Common myeloid progenitor, CD34-positive (primary cell): ENCODE measurements at regions not wholly inside any gene's neighbourhood (a gene's known extent, or its start where the extent isn't known, plus 50 kb on each side); places are given as distances from the start of the nearest gene placed in this dataset.

Experiments
- CTCF ChIA-PET: fragments of 350-600 bp; sonication (Branson Sonifier 250); formaldehyde crosslinking; loops from one replicate; lab custom pipeline; 2021; ENCODE audit warnings: antibody characterized with exemption; lab: Charles Lee
- POLR2A ChIA-PET: fragments of 350-600 bp; sonication (Branson Sonifier 250); formaldehyde crosslinking; loops from one replicate; lab custom pipeline; 2021; ENCODE audit warnings: antibody characterized with exemption; lab: Charles Lee
- DNase-seq, 3 donors: peaks; one replicate each; pipeline versions ENCODE4 v3.0.0 to v3.0.0-alpha.2; 2013
- H3K27ac ChIP-seq, 2 experiments: 1 replicate in 1 of 2; 2 replicates in 1 of 2; pipeline ENCODE4 v1.7.0; 2013; ENCODE audit warnings: inconsistent platforms in 2 of 2, low read length in 2 of 2, mild to moderate bottlenecking in 2 of 2, low read depth in 1 of 2, moderate library complexity in 1 of 2; ENCODE audit not compliant: severe bottlenecking in 2 of 2, insufficient read depth in 1 of 2, poor library complexity in 1 of 2
- H3K27me3 ChIP-seq, 5 experiments: replicated peaks in 2 of 5; 1 replicate in 3 of 5; 2 replicates in 2 of 5; pipeline versions ENCODE4 v1.6.1 to v1.7.0; 2013; ENCODE audit warnings: low read length in 4 of 5, mild to moderate bottlenecking in 2 of 5, moderate library complexity in 2 of 5, inconsistent platforms in 1 of 5; ENCODE audit not compliant: insufficient read depth in 5 of 5, control insufficient read depth in 4 of 5
- H3K36me3 ChIP-seq, 4 experiments: 1 replicate in 2 of 4; 2 replicates in 2 of 4; pipeline versions ENCODE4 v1.6.1 to v1.7.0; 2013; ENCODE audit warnings: low read length in 3 of 4, control low read depth in 1 of 4, mild to moderate bottlenecking in 1 of 4; ENCODE audit not compliant: control insufficient read depth in 4 of 4, insufficient read depth in 4 of 4
- H3K4me1 ChIP-seq, 4 experiments: 1 replicate in 3 of 4; 2 replicates in 1 of 4; pipeline versions ENCODE4 v1.6.1 to v1.7.1; 2013; ENCODE audit warnings: low read length in 3 of 4, mild to moderate bottlenecking in 3 of 4, control low read depth in 1 of 4, inconsistent platforms in 1 of 4, moderate library complexity in 1 of 4; ENCODE audit not compliant: control insufficient read depth in 4 of 4, insufficient read depth in 4 of 4; ENCODE audit errors: control extremely low read depth in 1 of 4
- H3K4me3 ChIP-seq, 7 experiments: 1 replicate in 4 of 7; 2 replicates in 3 of 7; pipeline versions ENCODE4 v1.5.1 to v1.7.0; 2013; ENCODE audit warnings: mild to moderate bottlenecking in 7 of 7, low read length in 6 of 7, moderate library complexity in 6 of 7, inconsistent platforms in 2 of 7, low read depth in 2 of 7, control low read depth in 1 of 7; ENCODE audit not compliant: insufficient read depth in 4 of 7, control insufficient read depth in 1 of 7; ENCODE audit errors: extremely low read depth in 1 of 7
- H3K9me3 ChIP-seq, 5 experiments: 1 replicate in 4 of 5; 2 replicates in 1 of 5; pipeline versions ENCODE4 v1.6.1 to v1.7.1; 2013; ENCODE audit warnings: low read length in 4 of 5, mild to moderate bottlenecking in 2 of 5, inconsistent platforms in 1 of 5, low read depth in 1 of 5, moderate library complexity in 1 of 5; ENCODE audit not compliant: control insufficient read depth in 4 of 5, insufficient read depth in 2 of 5; ENCODE audit errors: control extremely low read depth in 1 of 5
- WGBS: methylation state at CpG from one replicate; pipeline ENCODE4 v1.1.5; 2013; ENCODE audit not compliant: insufficient coverage; 5-methylcytosine and 5-hydroxymethylcytosine counted together

GRCh38 chr7:84823530-84823929 is 363.3 kb downstream of the SEMA3D start:
- Histone ChIP-seq H3K4me1 (peaks cover 0 to 15% (median 4%) of the 10 kb centered on the region in 4 experiments), H3K4me3 (no peak overlapping the region), H3K27me3 (no peaks in the 10 kb centered on the region), H3K27ac (no peak overlapping the region), H3K36me3 (no peaks in the 10 kb centered on the region), H3K9me3 (no peaks in the 10 kb centered on the region)
- CTCF ChIA-PET = no interaction called here
- POLR2A ChIA-PET = no interaction called here
- DNase-seq = peak in 2 of 3 donors; percentile 27 to 36
- 17% methylated on average over 1 of the region's 2 CpGs for WGBS

- Histone ChIP-seq H3K27ac (no peak overlapping the region), H3K4me3 (no peak overlapping the region), H3K4me1 (peaks cover 0 to 15% (median 4%) of the 10 kb centered on the region in 4 experiments), H3K27me3 (no peaks in the 10 kb centered on the region), H3K9me3 (no peaks in the 10 kb centered on the region), H3K36me3 (no peaks in the 10 kb centered on the region)
- POLR2A ChIA-PET = no interaction called here
- 96% methylated on average over 4 of the region's 6 CpGs for WGBS
- CTCF ChIA-PET = no interaction called here
- peak in 1 of 3 donors; percentile 29 for DNase-seq
Observed at GRCh38 chr7:84822941-84823510, 363.8 kb downstream of the SEMA3D start.

- Histone ChIP-seq H3K4me1 (peaks cover 0 to 15% (median 4%) of the 10 kb centered on the region in 4 experiments), H3K4me3 (no peak overlapping the region), H3K27ac (peak overlapping the region in 1 of 2 experiments; percentile 8), H3K9me3 (no peaks in the 10 kb centered on the region), H3K36me3 (no peaks in the 10 kb centered on the region), H3K27me3 (no peaks in the 10 kb centered on the region)
- no peak for DNase-seq
- ChIA-PET CTCF (no interaction called here), POLR2A (no interaction called here)
- WGBS = 100% methylated on average over 2 of the region's 3 CpGs
Observed at GRCh38 chr7:84821671-84822534, 365.0 kb downstream of the SEMA3D start.

- Histone ChIP-seq H3K36me3 (no peaks in the 10 kb centered on the region), H3K9me3 (no peaks in the 10 kb centered on the region), H3K27ac (no peak overlapping the region), H3K27me3 (no peaks in the 10 kb centered on the region), H3K4me1 (peaks cover 0 to 15% (median 4%) of the 10 kb centered on the region in 4 experiments), H3K4me3 (no peak overlapping the region)
- 0% methylated on average over 1 of the region's 2 CpGs for WGBS
- DNase-seq = no peak
- CTCF ChIA-PET = no interaction called here
- POLR2A ChIA-PET = no interaction called here
Observed at GRCh38 chr7:84820481-84820880, 366.4 kb downstream of the SEMA3D start.

GRCh38 chr7:84817016-84817415 is 369.8 kb downstream of the SEMA3D start:
- CTCF ChIA-PET = no interaction called here
- no peak for DNase-seq
- WGBS = no CpG with 5 or more reads among the region's 1 CpG
- Histone ChIP-seq H3K27me3 (no peaks in the 10 kb centered on the region), H3K9me3 (no peaks in the 10 kb centered on the region), H3K27ac (no peak overlapping the region), H3K4me3 (no peak overlapping the region), H3K36me3 (no peaks in the 10 kb centered on the region), H3K4me1 (no peaks in the 10 kb centered on the region)
- POLR2A ChIA-PET = no interaction called here

- Histone ChIP-seq H3K9me3 (no peaks in the 10 kb centered on the region), H3K36me3 (no peaks in the 10 kb centered on the region), H3K27ac (no peak overlapping the region), H3K4me3 (no peak overlapping the region), H3K4me1 (no peaks in the 10 kb centered on the region), H3K27me3 (no peaks in the 10 kb centered on the region)
- POLR2A ChIA-PET = no interaction called here
- DNase-seq = no peak
- CTCF ChIA-PET = no interaction called here
- 85% methylated on average over 2 of the region's 2 CpGs for WGBS
Observed at GRCh38 chr7:84813376-84813775, 373.5 kb downstream of the SEMA3D start.

GRCh38 chr7:84812021-84812420 is 374.8 kb downstream of the SEMA3D start:
- Histone ChIP-seq H3K27me3 (no peaks in the 10 kb centered on the region), H3K36me3 (no peaks in the 10 kb centered on the region), H3K9me3 (peaks cover 0 to 2% (median 0%) of the 10 kb centered on the region in 5 experiments), H3K27ac (no peak overlapping the region), H3K4me3 (no peak overlapping the region), H3K4me1 (no peaks in the 10 kb centered on the region)
- POLR2A ChIA-PET = no interaction called here
- DNase-seq = no peak
- CTCF ChIA-PET = no interaction called here
- 86% methylated on average over 2 of the region's 2 CpGs for WGBS
